IMR-90 (cell line): ENCODE measurements at regions not wholly inside any gene's neighbourhood (a gene's known extent, or its start where the extent isn't known, plus 50 kb on each side); places are given as distances from the start of the nearest gene placed in this dataset.

ENCODE experiments used
- ATAC-seq: fragments of 200-7000 bp; cut with Tn5 transposase; 2 replicates; pipeline ENCODE4 v1.9.1; 2020; ENCODE audit warnings: low read depth, mild to moderate bottlenecking, moderate library complexity
- BruUV-seq: library from RNA; stranded (reverse); fragments of 400-500 nt; replicated peaks from 2 replicates; lab custom pipeline; 2021; lab: Mats Ljungman, UMichigan
- CTCF ChIA-PET: fragments of 300-600 bp; formaldehyde crosslinking; extraction: SDS; loops from one replicate; lab custom pipeline; 2021; ENCODE audit warnings: antibody characterized with exemption; lab: Yijun Ruan, JAX
- POLR2A ChIA-PET: fragments of 300-600 bp; sonication (Branson Sonifier 250); formaldehyde crosslinking; loops from one replicate; lab custom pipeline; 2022; ENCODE audit warnings: antibody characterized with exemption; ENCODE audit not compliant: unreplicated experiment; lab: Charles Lee
- DNase-seq: peaks from one replicate; pipeline ENCODE4 v3.0.0; 2013
- H2AFZ ChIP-seq: replicated peaks from 2 replicates; pipeline ENCODE3; 2013; ENCODE audit warnings: low read length, mild to moderate bottlenecking; ENCODE audit not compliant: poor library complexity
- H2AK5ac ChIP-seq: 2 replicates; pipeline ENCODE4 v1.6.1; 2013; ENCODE audit warnings: low read depth, low read length, inconsistent platforms
- H2AK9ac ChIP-seq: replicated peaks from 2 replicates; pipeline ENCODE3; 2013; ENCODE audit warnings: mild to moderate bottlenecking, low read depth, low read length, moderate library complexity; ENCODE audit not compliant: poor library complexity
- H2BK120ac ChIP-seq: 2 replicates; pipeline ENCODE4 v1.6.1; 2013; ENCODE audit warnings: low read depth, low read length, inconsistent platforms
- H2BK15ac ChIP-seq: 3 replicates; pipeline ENCODE4 v1.6.1; 2013; ENCODE audit warnings: low read depth, low read length, inconsistent platforms
- H2BK20ac ChIP-seq: 2 replicates; pipeline ENCODE4 v1.6.1; 2013; ENCODE audit warnings: low read depth, mild to moderate bottlenecking, inconsistent platforms, low read length, moderate library complexity
- H2BK5ac ChIP-seq: 2 replicates; pipeline ENCODE4 v1.6.1; 2013; ENCODE audit warnings: mild to moderate bottlenecking, low read depth, low read length, inconsistent platforms; ENCODE audit not compliant: poor library complexity, severe bottlenecking
- H3K14ac ChIP-seq: replicated peaks from 2 replicates; pipeline ENCODE4 v1.6.1; 2013; ENCODE audit warnings: low read depth, low read length, inconsistent platforms
- H3K18ac ChIP-seq: 2 replicates; pipeline ENCODE4 v1.6.1; 2013; ENCODE audit warnings: low read depth, low read length, control low read depth
- H3K23ac ChIP-seq: 2 replicates; pipeline ENCODE4 v1.6.1; 2013; ENCODE audit warnings: low read depth, low read length, inconsistent platforms
- H3K27ac ChIP-seq: 2 replicates; pipeline ENCODE4 v1.5.1; 2013; ENCODE audit warnings: mild to moderate bottlenecking, control low read depth, low read length; ENCODE audit not compliant: insufficient read depth
- H3K27me3 ChIP-seq: 2 replicates; pipeline ENCODE4 v1.6.1; 2013; ENCODE audit warnings: low read length; ENCODE audit not compliant: control insufficient read depth, insufficient read depth
- H3K36me3 ChIP-seq: 2 replicates; pipeline ENCODE4 v1.6.1; 2013; ENCODE audit warnings: low read length, mixed read lengths; ENCODE audit not compliant: control insufficient read depth, insufficient read depth
- H3K4ac ChIP-seq: 2 replicates; pipeline ENCODE4 v1.6.1; 2013; ENCODE audit warnings: low read depth, low read length, inconsistent platforms
- H3K4me1 ChIP-seq: 2 replicates; pipeline ENCODE4 v1.6.1; 2013; ENCODE audit warnings: low read length, mixed read lengths; ENCODE audit not compliant: control insufficient read depth, insufficient read depth
- H3K4me2 ChIP-seq: 2 replicates; pipeline ENCODE4 v1.6.1; 2013; ENCODE audit warnings: low read depth, mild to moderate bottlenecking, control low read depth, low read length, moderate library complexity
- H3K4me3 ChIP-seq: 2 replicates; pipeline ENCODE4 v1.5.1; 2013; ENCODE audit warnings: low read depth, mild to moderate bottlenecking, control low read depth, low read length, moderate library complexity; ENCODE audit not compliant: insufficient read depth
- H3K56ac ChIP-seq: 2 replicates; pipeline ENCODE4 v1.6.1; 2013; ENCODE audit warnings: low read length, inconsistent platforms; ENCODE audit not compliant: insufficient read depth; ENCODE audit errors: extremely low read depth
- H3K79me1 ChIP-seq, 2 experiments: 2 replicates each; pipeline ENCODE4 v1.6.1; 2013; ENCODE audit warnings: low read length in 2 of 2, inconsistent platforms in 1 of 2, low read depth in 1 of 2
- H3K9ac ChIP-seq: 2 replicates; pipeline ENCODE4 v1.6.1; 2013; ENCODE audit warnings: low read depth, low read length, control low read depth
- H3K9me1 ChIP-seq: 2 replicates; pipeline ENCODE4 v1.6.1; 2013; ENCODE audit warnings: low read length, inconsistent platforms; ENCODE audit not compliant: insufficient read depth
- H3K9me3 ChIP-seq: 2 replicates; pipeline ENCODE4 v1.6.1; 2013; ENCODE audit warnings: low read length; ENCODE audit not compliant: control insufficient read depth, insufficient read depth
- H4K20me1 ChIP-seq: 2 replicates; pipeline ENCODE4 v1.6.1; 2013; ENCODE audit warnings: low read length, inconsistent platforms; ENCODE audit not compliant: insufficient read depth
- H4K5ac ChIP-seq: 2 replicates; pipeline ENCODE4 v1.6.1; 2013; ENCODE audit warnings: mild to moderate bottlenecking, low read depth, low read length, control low read depth
- H4K8ac ChIP-seq, 2 experiments: 2 replicates each; pipeline ENCODE4 v1.6.1; 2013; ENCODE audit warnings: low read depth in 2 of 2, low read length in 2 of 2, control low read depth in 1 of 2, inconsistent platforms in 1 of 2
- H4K91ac ChIP-seq: 2 replicates; pipeline ENCODE4 v1.6.1; 2013; ENCODE audit warnings: low read depth, low read length, inconsistent platforms; ENCODE audit not compliant: insufficient read depth
- CHD1 ChIP-seq: IDR thresholded peaks from 2 replicates; pipeline ENCODE4 v1.6.1; 2012; ENCODE audit warnings: low read depth, low read length, improper control_type of control experiment
- MAFK ChIP-seq: IDR thresholded peaks from 2 replicates; pipeline ENCODE4 v1.6.1; 2012; ENCODE audit warnings: low read depth, low read length, improper control_type of control experiment
- MAZ ChIP-seq: IDR thresholded peaks from 2 replicates; pipeline ENCODE4 v1.6.1; 2012; ENCODE audit warnings: low read depth, mild to moderate bottlenecking, low read length, improper control_type of control experiment, moderate library complexity, borderline replicate concordance
- NFE2L2 ChIP-seq: fragments of 150-350 bp; IDR thresholded peaks from 2 replicates; pipeline ENCODE4 v1.6.1; 2016; ENCODE audit warnings: low read depth, mild to moderate bottlenecking, low read length
- WGBS, 2 experiments: methylation state at CpG; one replicate each; pipeline versions ENCODE4 v1.1.5 to v1.1.7; 2013; ENCODE audit warnings: missing lambda C conversion rate in 2 of 2; ENCODE audit not compliant: insufficient read length in 1 of 2; ENCODE audit errors: extremely low coverage in 2 of 2; 5-methylcytosine and 5-hydroxymethylcytosine counted together
- dilution Hi-C: fragments of 300-500 bp; cut with HindIII; formaldehyde crosslinking; loops from one replicate; pipeline ENCODE4 v1.14.3; 2018; ENCODE audit warnings: low sequenced_read_pairs; ENCODE audit not compliant: unreplicated experiment
- in situ Hi-C: fragments of 300-500 bp; cut with MboI; formaldehyde crosslinking; loops from 3 replicates; pipeline ENCODE4 v1.14.3; 2019; ENCODE audit warnings: low sequenced_read_pairs, inconsistent platforms, mixed read lengths
- intact Hi-C: fragments of 100-400 bp; cut with micrococcal nuclease; formaldehyde crosslinking; loops from 2 replicates; pipeline ENCODE4 v1.10.0; 2022
- TF ChIP-seq, protein P1 (sequence below): fragments of 150-350 bp; IDR thresholded peaks from 2 replicates; pipeline ENCODE4 v1.6.1; 2017; ENCODE audit warnings: mild to moderate bottlenecking, antibody characterized with exemption, low read length, low read depth

DNA sequence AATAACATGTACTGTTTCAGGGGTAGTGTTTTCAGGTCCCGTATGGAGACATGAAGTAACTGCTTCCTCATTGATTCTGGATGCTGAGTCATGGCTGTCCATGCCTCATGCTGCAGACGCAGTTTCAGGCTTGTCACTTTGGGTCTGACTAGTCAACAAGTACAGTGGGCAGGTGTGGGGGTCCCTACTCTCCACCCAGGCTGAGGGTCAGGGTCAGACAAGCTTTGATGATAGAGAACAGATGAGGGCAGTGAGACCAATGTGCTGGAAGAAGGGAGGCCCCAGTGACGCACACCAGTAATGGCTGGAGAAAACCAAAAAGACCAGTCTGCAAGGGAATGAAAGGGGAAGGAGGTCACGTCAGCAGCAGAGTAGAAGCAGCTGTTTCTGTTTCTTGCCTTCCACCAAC is 80.0 kb upstream of the NFIL3 start:
- ATAC-seq: no peak
- Histone ChIP-seq H3K4me3 (no peak overlapping the region), H4K5ac (no peak overlapping the region), H2AFZ (peak overlapping the region; percentile 65), H3K36me3 (no peaks in the 10 kb centered on the region), H3K9me3 (no peaks in the 10 kb centered on the region), H2BK15ac (peak overlapping the region; percentile 44; the same call in 1 of the 3 replicates), H4K20me1 (no peaks in the 10 kb centered on the region), H3K23ac (no peak overlapping the region), H2BK120ac (peak overlapping the region; percentile 44; the same call in 1 of the 2 replicates), H3K56ac (no peak overlapping the region), H3K9ac (no peak overlapping the region), H3K4me2 (no peak overlapping the region), H3K4me1 (peaks cover 4% of the 10 kb centered on the region), H3K14ac (no peak overlapping the region), H2AK5ac (peak overlapping the region; percentile 33; the same call in 1 of the 2 replicates), H3K9me1 (no peaks in the 10 kb centered on the region), H3K27me3 (no peaks in the 10 kb centered on the region), H2BK5ac (no peak overlapping the region), H3K4ac (peak overlapping the region; percentile 1; the same call in 1 of the 2 replicates), H4K91ac (no peak overlapping the region), H3K79me1 (no peaks in the 10 kb centered on the region), H2BK20ac (peak overlapping the region; percentile 16; the same call in 1 of the 2 replicates), H3K27ac (no peak overlapping the region), H2AK9ac (no peak overlapping the region), H4K8ac (no peak overlapping the region; a peak in 1 of 4 replicates), H3K18ac (peak overlapping the region; percentile 3; the same call in 1 of the 2 replicates)
- CTCF ChIA-PET: no interaction called here
- DNase-seq: peak; percentile 48
- POLR2A ChIA-PET: no interaction called here
- dilution Hi-C loops: loop anchor here (25.0 kb wide), 1 partner anchor 159 kb away; no protein-coding TSS in a partner anchor
- in situ Hi-C loops: no loop called here
- TF ChIP-seq CHD1: no peak
- TF ChIP-seq MAZ: no peak
- TF ChIP-seq MAFK: peak; percentile 32; the same call in 1 of the 2 replicates
- TF ChIP-seq NFE2L2: peak; percentile 84
- TF ChIP-seq, protein P1, sequence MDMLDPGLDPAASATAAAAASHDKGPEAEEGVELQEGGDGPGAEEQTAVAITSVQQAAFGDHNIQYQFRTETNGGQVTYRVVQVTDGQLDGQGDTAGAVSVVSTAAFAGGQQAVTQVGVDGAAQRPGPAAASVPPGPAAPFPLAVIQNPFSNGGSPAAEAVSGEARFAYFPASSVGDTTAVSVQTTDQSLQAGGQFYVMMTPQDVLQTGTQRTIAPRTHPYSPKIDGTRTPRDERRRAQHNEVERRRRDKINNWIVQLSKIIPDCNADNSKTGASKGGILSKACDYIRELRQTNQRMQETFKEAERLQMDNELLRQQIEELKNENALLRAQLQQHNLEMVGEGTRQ: no peak
- intact Hi-C loops: no loop called here
- BruUV-seq: no TSS peak
- WGBS, 2 experiments: 100% methylated on average over 1 of the region's 4 CpGs; no CpG with 5 or more reads in 1 of the 2 experiments
